H1 (cell line): ENCODE measurements at regions not wholly inside any gene's neighbourhood (a gene's known extent, or its start where the extent isn't known, plus 50 kb on each side); places are given as distances from the start of the nearest gene placed in this dataset.
A peak's percentile ranks its signal among the peaks of the same experiment; 100 is the strongest.

Source experiments
- CTCF ChIA-PET: fragments of 300-600 bp; sonication (Branson Sonifier 250); formaldehyde crosslinking; loops from one replicate; lab custom pipeline; 2021; ENCODE audit not compliant: partially characterized antibody; lab: Charles Lee
- POLR2A ChIA-PET: fragments of 300-600 bp; sonication (Branson Sonifier 250); formaldehyde crosslinking; loops from one replicate; lab custom pipeline; 2021; ENCODE audit warnings: inconsistent platforms; ENCODE audit not compliant: partially characterized antibody; lab: Charles Lee
- DNase-seq, 2 experiments: peaks; one replicate each; pipeline versions ENCODE4 v3.0.0 to v3.0.0-alpha.2; 2010 to 2022; ENCODE audit warnings: low spot score in 2 of 2, low read depth in 1 of 2, mixed read lengths in 1 of 2
- FAIRE-seq: peaks from 2 replicates; lab custom pipeline; 2011; peaks lifted over from hg19 to GRCh38; lab: Jason Lieb, UNC
- H2AFZ ChIP-seq: 2 replicates; pipeline ENCODE4 v1.8.1; 2012; ENCODE audit warnings: low read length, inconsistent platforms
- H2AK5ac ChIP-seq: 2 replicates; pipeline ENCODE4 v1.6.1; 2013; ENCODE audit warnings: low read depth, low read length
- H2BK120ac ChIP-seq: replicated peaks from 2 replicates; pipeline ENCODE3; 2013; ENCODE audit warnings: low read depth, low read length, inconsistent platforms
- H2BK12ac ChIP-seq: 2 replicates; pipeline ENCODE4 v1.6.1; 2013; ENCODE audit warnings: low read depth, low read length
- H2BK15ac ChIP-seq: 2 replicates; pipeline ENCODE4 v1.6.1; 2013; ENCODE audit warnings: low read length
- H2BK20ac ChIP-seq: 2 replicates; pipeline ENCODE4 v1.6.1; 2013; ENCODE audit warnings: low read length
- H2BK5ac ChIP-seq: 2 replicates; pipeline ENCODE4 v1.6.1; 2013; ENCODE audit warnings: low read depth, low read length
- H3K14ac ChIP-seq: 2 replicates; pipeline ENCODE4 v1.6.1; 2013; ENCODE audit warnings: inconsistent platforms; ENCODE audit not compliant: insufficient read length
- H3K18ac ChIP-seq: 2 replicates; pipeline ENCODE4 v1.6.1; 2013; ENCODE audit warnings: low read length; ENCODE audit errors: extremely low read depth
- H3K23ac ChIP-seq: 2 replicates; pipeline ENCODE4 v1.6.1; 2013; ENCODE audit warnings: inconsistent platforms; ENCODE audit not compliant: insufficient read length
- H3K23me2 ChIP-seq: 2 replicates; pipeline ENCODE4 v1.6.1; 2013; ENCODE audit warnings: low read depth, low read length
- H3K27ac ChIP-seq: 2 replicates; pipeline ENCODE4 v1.6.1; 2011; ENCODE audit warnings: low read depth, low read length, inconsistent platforms
- H3K27me3 ChIP-seq, 4 experiments: replicated peaks in 1 of 4; 1 replicate in 1 of 4; 2 replicates in 3 of 4; pipeline versions ENCODE4 v1.6.1 to v1.8.1; 2011 to 2013; ENCODE audit warnings: low read length in 3 of 4, mild to moderate bottlenecking in 3 of 4, inconsistent platforms in 2 of 4, mixed read lengths in 2 of 4, moderate library complexity in 1 of 4; ENCODE audit not compliant: control insufficient read depth in 3 of 4, insufficient read depth in 3 of 4; ENCODE audit errors: extremely low read depth in 1 of 4
- H3K36me3 ChIP-seq, 4 experiments: 2 replicates each; pipeline versions ENCODE4 v1.6.1 to v1.8.1; 2011 to 2013; ENCODE audit warnings: mild to moderate bottlenecking in 4 of 4, low read length in 3 of 4, moderate library complexity in 2 of 4, control low read depth in 1 of 4, inconsistent platforms in 1 of 4; ENCODE audit not compliant: insufficient read depth in 4 of 4, control insufficient read depth in 2 of 4
- H3K4ac ChIP-seq: replicated peaks from 2 replicates; pipeline ENCODE3; 2013; ENCODE audit warnings: low read length, low read depth, mixed read lengths, inconsistent platforms; ENCODE audit not compliant: insufficient read length
- H3K4me1 ChIP-seq, 4 experiments: replicated peaks in 1 of 4; 1 replicate in 1 of 4; 2 replicates in 3 of 4; pipeline versions ENCODE4 v1.6.1 to v1.8.1; 2011 to 2013; ENCODE audit warnings: low read length in 3 of 4, inconsistent platforms in 2 of 4, mixed read lengths in 1 of 4; ENCODE audit not compliant: insufficient read depth in 4 of 4, control insufficient read depth in 3 of 4
- H3K4me2 ChIP-seq, 2 experiments: 2 replicates each; pipeline versions ENCODE4 v1.6.1 to v1.8.1; 2011 to 2013; ENCODE audit warnings: low read depth in 2 of 2, low read length in 2 of 2, control low read depth in 1 of 2, inconsistent platforms in 1 of 2, mild to moderate bottlenecking in 1 of 2; ENCODE audit not compliant: insufficient read depth in 1 of 2
- H3K4me3 ChIP-seq, 4 experiments: fragments of 200-600, 300-600 bp in 1 of 4; sonication (generic), shearing (Covaris generic), sonication (Bioruptor Twin) in 1 of 4; 2 replicates each; pipeline versions ENCODE4 v1.5.1 to v1.8.1; 2011 to 2016; ENCODE audit warnings: low read length in 4 of 4, low read depth in 3 of 4, control low read depth in 2 of 4, inconsistent platforms in 2 of 4, mild to moderate bottlenecking in 2 of 4, mixed read lengths in 1 of 4, moderate library complexity in 1 of 4; ENCODE audit not compliant: insufficient read depth in 2 of 4; ENCODE audit errors: extremely low read depth in 1 of 4
- H3K56ac ChIP-seq: replicated peaks from 2 replicates; pipeline ENCODE3; 2013; ENCODE audit warnings: low read depth, mild to moderate bottlenecking, mixed read lengths, low read length, inconsistent platforms; ENCODE audit not compliant: insufficient read length
- H3K79me1 ChIP-seq: 2 replicates; pipeline ENCODE4 v1.6.1; 2013; ENCODE audit warnings: low read depth, low read length, control low read depth
- H3K79me2 ChIP-seq, 2 experiments: 2 replicates each; pipeline versions ENCODE4 v1.6.1 to v1.8.1; 2012 to 2013; ENCODE audit warnings: low read length in 2 of 2, mild to moderate bottlenecking in 2 of 2, inconsistent platforms in 1 of 2; ENCODE audit not compliant: insufficient read depth in 2 of 2, control insufficient read depth in 1 of 2
- H3K9ac ChIP-seq, 4 experiments: replicated peaks in 1 of 4; 1 replicate in 1 of 4; 2 replicates in 3 of 4; pipeline versions ENCODE4 v1.6.1 to v1.8.1; 2011 to 2013; ENCODE audit warnings: low read depth in 3 of 4, low read length in 3 of 4, control low read depth in 2 of 4, mild to moderate bottlenecking in 2 of 4, moderate library complexity in 2 of 4, inconsistent platforms in 1 of 4; ENCODE audit errors: extremely low read depth in 1 of 4
- H3K9me3 ChIP-seq, 2 experiments: 2 replicates each; pipeline versions ENCODE4 v1.6.1 to v1.8.1; 2012 to 2013; ENCODE audit warnings: mild to moderate bottlenecking in 2 of 2, moderate library complexity in 2 of 2, control low read depth in 1 of 2, inconsistent platforms in 1 of 2, low read depth in 1 of 2, low read length in 1 of 2, mixed read lengths in 1 of 2; ENCODE audit not compliant: insufficient read depth in 2 of 2
- H4K20me1 ChIP-seq, 2 experiments: replicated peaks in 1 of 2; 2 replicates each; pipeline versions ENCODE3 to v1.8.1; 2011 to 2013; ENCODE audit warnings: inconsistent platforms in 2 of 2, low read length in 2 of 2, mild to moderate bottlenecking in 1 of 2; ENCODE audit not compliant: insufficient read depth in 2 of 2, control insufficient read depth in 1 of 2
- H4K5ac ChIP-seq: 2 replicates; pipeline ENCODE4 v1.6.1; 2013; ENCODE audit warnings: low read length, low read depth, mixed read lengths, inconsistent platforms; ENCODE audit not compliant: insufficient read length
- H4K8ac ChIP-seq: 2 replicates; pipeline ENCODE4 v1.8.0; 2013; ENCODE audit warnings: mild to moderate bottlenecking, moderate library complexity, low read length, inconsistent platforms; ENCODE audit not compliant: insufficient read depth; ENCODE audit errors: extremely low read depth
- H4K91ac ChIP-seq: replicated peaks from 2 replicates; pipeline ENCODE3; 2013; ENCODE audit warnings: low read length, mixed read lengths, inconsistent platforms; ENCODE audit not compliant: insufficient read length
- HDAC6 ChIP-seq: IDR thresholded peaks from one replicate; pipeline ENCODE4 v1.7.1; 2012; ENCODE audit warnings: low read depth, mild to moderate bottlenecking, inconsistent platforms, low read length, moderate library complexity
- KDM1A ChIP-seq: fragments of 200-600, 300-600 bp; sonication (generic); IDR thresholded peaks from 2 replicates; pipeline ENCODE4 v1.7.1; 2016; ENCODE audit warnings: mild to moderate bottlenecking, low read length, borderline replicate concordance
- SIX5 ChIP-seq: IDR thresholded peaks from 2 replicates; pipeline ENCODE4 v1.6.1; 2011; ENCODE audit warnings: mild to moderate bottlenecking, low read depth, low read length
- SP4 ChIP-seq: IDR thresholded peaks from 2 replicates; pipeline ENCODE4 v1.6.1; 2012; ENCODE audit warnings: low read length, inconsistent platforms
- WGBS, 2 experiments: shearing (Covaris generic) in 1 of 2; methylation state at CpG; one replicate each; pipeline versions ENCODE4 v1.1.6 to v1.1.7; 2013 to 2015; ENCODE audit warnings: low lambda C conversion rate in 2 of 2, mixed read lengths in 2 of 2, inconsistent platforms in 1 of 2, low coverage in 1 of 2, missing lambda C conversion rate in 1 of 2; ENCODE audit not compliant: insufficient replicate concordance in 2 of 2, insufficient coverage in 1 of 2, insufficient read length in 1 of 2; ENCODE audit errors: extremely low coverage in 1 of 2, missing lambda C conversion rate in 1 of 2; 5-methylcytosine and 5-hydroxymethylcytosine counted together
- TF ChIP-seq, protein P1 (sequence below): IDR thresholded peaks from 2 replicates; pipeline ENCODE4 v1.6.1; 2012; ENCODE audit warnings: inconsistent platforms

GRCh38 chr14:28709571-28710305 lies 56.8 kb upstream of the FOXG1 start:
- TF ChIP-seq SIX5 (no peak), KDM1A (no peak), SP4 (no peak), HDAC6 (no peak)
- TF ChIP-seq, protein P1, sequence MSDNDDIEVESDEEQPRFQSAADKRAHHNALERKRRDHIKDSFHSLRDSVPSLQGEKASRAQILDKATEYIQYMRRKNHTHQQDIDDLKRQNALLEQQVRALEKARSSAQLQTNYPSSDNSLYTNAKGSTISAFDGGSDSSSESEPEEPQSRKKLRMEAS: no peak
- Histone ChIP-seq H3K4me2 (no peak overlapping the region), H2BK120ac (no peak overlapping the region), H3K79me2 (no peaks in the 10 kb centered on the region), H3K23me2 (no peaks in the 10 kb centered on the region), H4K20me1 (no peaks in the 10 kb centered on the region), H3K14ac (no peak overlapping the region), H3K4ac (no peak overlapping the region), H2BK15ac (no peak overlapping the region), H3K18ac (no peak overlapping the region), H2BK12ac (no peak overlapping the region), H3K27me3 (no peaks in the 10 kb centered on the region), H3K36me3 (no peaks in the 10 kb centered on the region), H3K27ac (no peak overlapping the region), H3K4me3 (no peak overlapping the region), H2BK5ac (no peak overlapping the region), H3K23ac (no peak overlapping the region), H2AK5ac (no peak overlapping the region), H2AFZ (0 out of 2 replicates have a peak overlapping the region, but pooled peaks have one; percentile 8), H4K91ac (no peak overlapping the region), H3K9me3 (no peaks in the 10 kb centered on the region), H2BK20ac (no peak overlapping the region), H4K5ac (no peak overlapping the region), H4K8ac (no peak overlapping the region), H3K9ac (no peak overlapping the region), H3K56ac (no peak overlapping the region), H3K79me1 (no peaks in the 10 kb centered on the region), H3K4me1 (no peaks in the 10 kb centered on the region)
- 83% methylated on average over 2 of the region's 2 CpGs; no CpG with 5 or more reads in 1 of the 2 experiments for WGBS, 2 experiments
- DNase-seq (no peak), FAIRE-seq (peak; percentile 52)
- ChIA-PET CTCF (interaction anchor here (0.5 kb wide), 1 partner anchor 202 kb away, joined by 3 read pairs; no protein-coding TSS in a partner anchor), POLR2A (no interaction called here)
